ENCODE measurements at regions not wholly inside any gene's neighbourhood (a gene's known extent, or its start where the extent isn't known, plus 50 kb on each side); places are given as distances from the start of the nearest gene placed in this dataset.

DNA sequence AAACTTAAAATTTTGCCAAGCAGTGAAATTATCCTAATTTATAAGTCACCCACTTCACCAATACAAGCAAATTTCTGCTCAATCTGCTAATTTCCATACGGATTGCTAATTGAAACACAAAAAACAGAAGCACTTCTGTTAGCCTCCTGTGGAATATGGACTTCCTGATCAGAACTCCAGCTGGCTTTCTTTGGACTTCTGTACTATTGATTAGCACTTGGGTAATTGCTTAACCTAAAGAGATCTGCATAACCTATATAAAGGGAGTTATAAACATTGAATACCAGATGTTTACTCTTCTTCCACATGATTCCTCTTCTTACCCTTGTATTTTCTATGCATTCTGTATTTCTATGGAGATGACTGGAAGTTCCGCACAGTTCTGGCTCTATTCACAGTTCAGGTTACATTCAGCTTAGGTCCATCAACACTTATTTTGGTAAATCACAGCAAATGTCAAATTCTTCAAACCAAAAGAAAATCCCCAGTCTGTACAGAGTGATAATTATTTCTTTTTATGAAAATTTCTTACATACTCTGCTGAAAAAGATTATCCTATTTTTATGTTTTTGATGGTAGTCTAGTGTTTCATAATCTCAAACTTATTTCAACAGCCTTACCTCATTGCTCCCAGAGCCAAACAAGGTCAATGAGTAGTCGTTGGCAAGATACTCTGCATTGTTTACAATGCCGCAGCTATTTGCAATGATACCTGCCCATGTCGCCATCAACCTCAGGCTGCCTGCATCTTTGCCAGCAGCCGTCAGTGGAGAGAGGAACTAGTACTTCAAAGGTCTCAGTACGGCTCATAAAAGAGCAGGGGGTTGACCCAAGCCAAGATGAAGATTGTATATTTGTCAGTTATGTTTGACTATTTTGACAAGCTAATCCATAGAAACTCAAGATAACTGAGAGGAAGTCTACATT lies 225.6 kb downstream of the AHR start (continued):
- TF ChIP-seq ZBTB40 (IDR thresholded peaks at IDR 0.05) (no peak), ZBTB40 (CRISPR knock-in tag; IDR thresholded peaks at IDR 0.05) (no peak), ZNF652 (CRISPR knock-in tag; IDR thresholded peaks at IDR 0.05; ENCODE audit: borderline replicate concordance, low read depth) (no peak), KDM5B (CRISPR knock-in tag; IDR thresholded peaks at IDR 0.05; ENCODE audit: borderline replicate concordance) (no peak), MTERF4 (CRISPR knock-in tag; IDR thresholded peaks at IDR 0.05) (no peak), SETDB1 (CRISPR knock-in tag; IDR thresholded peaks at IDR 0.05; ENCODE audit: borderline replicate concordance) (no peak), BRD4 (CRISPR knock-in tag; IDR thresholded peaks at IDR 0.05) (no peak), FOXK1 (CRISPR knock-in tag; IDR thresholded peaks at IDR 0.05; ENCODE audit: borderline replicate concordance, low read depth) (peak; percentile 72; the same call in 1 of the 2 replicates), ZNF562 (CRISPR knock-in tag; IDR thresholded peaks at IDR 0.05; ENCODE audit: borderline replicate concordance) (no peak), ZNF292 (CRISPR knock-in tag; IDR thresholded peaks at IDR 0.05; ENCODE audit: borderline replicate concordance, low read depth) (no peak; the same call in 1 of the 2 replicates), SIN3B (IDR thresholded peaks at IDR 0.05; ENCODE audit: low read length) (no peak)
- TF ChIP-seq, protein P1, sequence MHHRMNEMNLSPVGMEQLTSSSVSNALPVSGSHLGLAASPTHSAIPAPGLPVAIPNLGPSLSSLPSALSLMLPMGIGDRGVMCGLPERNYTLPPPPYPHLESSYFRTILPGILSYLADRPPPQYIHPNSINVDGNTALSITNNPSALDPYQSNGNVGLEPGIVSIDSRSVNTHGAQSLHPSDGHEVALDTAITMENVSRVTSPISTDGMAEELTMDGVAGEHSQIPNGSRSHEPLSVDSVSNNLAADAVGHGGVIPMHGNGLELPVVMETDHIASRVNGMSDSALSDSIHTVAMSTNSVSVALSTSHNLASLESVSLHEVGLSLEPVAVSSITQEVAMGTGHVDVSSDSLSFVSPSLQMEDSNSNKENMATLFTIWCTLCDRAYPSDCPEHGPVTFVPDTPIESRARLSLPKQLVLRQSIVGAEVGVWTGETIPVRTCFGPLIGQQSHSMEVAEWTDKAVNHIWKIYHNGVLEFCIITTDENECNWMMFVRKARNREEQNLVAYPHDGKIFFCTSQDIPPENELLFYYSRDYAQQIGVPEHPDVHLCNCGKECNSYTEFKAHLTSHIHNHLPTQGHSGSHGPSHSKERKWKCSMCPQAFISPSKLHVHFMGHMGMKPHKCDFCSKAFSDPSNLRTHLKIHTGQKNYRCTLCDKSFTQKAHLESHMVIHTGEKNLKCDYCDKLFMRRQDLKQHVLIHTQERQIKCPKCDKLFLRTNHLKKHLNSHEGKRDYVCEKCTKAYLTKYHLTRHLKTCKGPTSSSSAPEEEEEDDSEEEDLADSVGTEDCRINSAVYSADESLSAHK (CRISPR knock-in tag; IDR thresholded peaks at IDR 0.05; ENCODE audit: borderline replicate concordance), result no peak

Data from HepG2 (cell line).